ENCODE measurements at regions not wholly inside any gene's neighbourhood (a gene's known extent, or its start where the extent isn't known, plus 50 kb on each side); places are given as distances from the start of the nearest gene placed in this dataset.

DNA sequence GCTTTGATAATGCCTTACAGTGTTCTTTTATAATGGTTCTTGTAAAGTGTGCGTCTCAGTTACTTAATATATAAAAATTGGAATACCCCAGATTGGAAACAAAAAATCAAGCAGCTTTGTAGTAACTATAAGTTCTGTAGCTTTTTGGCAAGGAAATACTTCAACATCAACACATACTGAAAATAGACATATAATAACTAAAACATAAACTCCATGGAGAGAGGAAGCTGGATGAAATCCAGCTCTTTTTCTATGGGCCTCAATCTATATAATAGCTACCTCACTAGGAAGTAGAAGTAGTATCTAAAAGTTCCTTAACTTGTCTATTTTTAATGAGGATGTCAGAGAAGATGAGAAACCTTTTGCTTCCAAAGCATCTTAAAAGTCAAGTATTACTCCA, 313.3 kb upstream of the NFIA start:
- 86% methylated on average over 1 of the region's 1 CpG for WGBS
- no peaks in the 10 kb centered on the region for H3K9me3 ChIP-seq
- H3K4me3 ChIP-seq, result no peak overlapping the region
- H3K27me3 ChIP-seq, result no peaks in the 10 kb centered on the region
- no peak for TF ChIP-seq EP300 (IDR thresholded peaks at IDR 0.05)
- TF ChIP-seq, protein P1, sequence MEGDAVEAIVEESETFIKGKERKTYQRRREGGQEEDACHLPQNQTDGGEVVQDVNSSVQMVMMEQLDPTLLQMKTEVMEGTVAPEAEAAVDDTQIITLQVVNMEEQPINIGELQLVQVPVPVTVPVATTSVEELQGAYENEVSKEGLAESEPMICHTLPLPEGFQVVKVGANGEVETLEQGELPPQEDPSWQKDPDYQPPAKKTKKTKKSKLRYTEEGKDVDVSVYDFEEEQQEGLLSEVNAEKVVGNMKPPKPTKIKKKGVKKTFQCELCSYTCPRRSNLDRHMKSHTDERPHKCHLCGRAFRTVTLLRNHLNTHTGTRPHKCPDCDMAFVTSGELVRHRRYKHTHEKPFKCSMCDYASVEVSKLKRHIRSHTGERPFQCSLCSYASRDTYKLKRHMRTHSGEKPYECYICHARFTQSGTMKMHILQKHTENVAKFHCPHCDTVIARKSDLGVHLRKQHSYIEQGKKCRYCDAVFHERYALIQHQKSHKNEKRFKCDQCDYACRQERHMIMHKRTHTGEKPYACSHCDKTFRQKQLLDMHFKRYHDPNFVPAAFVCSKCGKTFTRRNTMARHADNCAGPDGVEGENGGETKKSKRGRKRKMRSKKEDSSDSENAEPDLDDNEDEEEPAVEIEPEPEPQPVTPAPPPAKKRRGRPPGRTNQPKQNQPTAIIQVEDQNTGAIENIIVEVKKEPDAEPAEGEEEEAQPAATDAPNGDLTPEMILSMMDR (IDR thresholded peaks at IDR 0.05), result no peak
- TF ChIP-seq POLR2A (IDR thresholded peaks at IDR 0.05), result no peak
- TF ChIP-seq POLR2AphosphoS5 (IDR thresholded peaks at IDR 0.05), result no peak
- no peaks in the 10 kb centered on the region for H3K36me3 ChIP-seq
- H3K4me1 ChIP-seq, result no peaks in the 10 kb centered on the region
- H3K27ac ChIP-seq, result no peak overlapping the region
- DNase-seq (ENCODE audit: low spot score in 2 of 2), result no peak

DNA sequence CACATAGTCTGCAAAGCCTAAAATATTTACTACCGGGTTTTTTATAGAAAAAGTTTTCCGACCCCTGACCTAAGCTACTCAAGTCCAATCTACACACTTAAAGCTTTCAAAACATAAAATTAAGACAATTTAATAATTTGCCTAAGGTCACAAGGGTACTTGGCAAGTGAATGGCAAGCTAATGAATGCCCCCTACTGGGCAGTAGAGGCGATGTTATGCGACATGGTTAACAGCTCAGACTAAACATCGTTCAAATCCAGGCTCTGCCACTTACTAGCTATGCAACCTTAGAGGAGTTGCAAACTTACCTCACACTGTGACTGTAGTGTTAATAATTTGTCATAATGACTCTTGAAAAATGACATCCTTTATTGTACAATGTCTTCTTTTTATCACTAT, 317.2 kb upstream of the NFIA start:
- no peak overlapping the region for H3K4me3 ChIP-seq
- no peak overlapping the region for H3K27ac ChIP-seq
- 53% methylated on average over 5 of the region's 5 CpGs for WGBS
- H3K27me3 ChIP-seq, result no peaks in the 10 kb centered on the region
- TF ChIP-seq, protein P1 (IDR thresholded peaks at IDR 0.05), result peak in 1 of 2 donors; percentile 35
- TF ChIP-seq POLR2A (IDR thresholded peaks at IDR 0.05), result no peak
- peaks cover 3% of the 10 kb centered on the region for H3K4me1 ChIP-seq
- no peak for DNase-seq (ENCODE audit: low spot score in 2 of 2)
- no peaks in the 10 kb centered on the region for H3K9me3 ChIP-seq
- H3K36me3 ChIP-seq, result no peaks in the 10 kb centered on the region

DNA sequence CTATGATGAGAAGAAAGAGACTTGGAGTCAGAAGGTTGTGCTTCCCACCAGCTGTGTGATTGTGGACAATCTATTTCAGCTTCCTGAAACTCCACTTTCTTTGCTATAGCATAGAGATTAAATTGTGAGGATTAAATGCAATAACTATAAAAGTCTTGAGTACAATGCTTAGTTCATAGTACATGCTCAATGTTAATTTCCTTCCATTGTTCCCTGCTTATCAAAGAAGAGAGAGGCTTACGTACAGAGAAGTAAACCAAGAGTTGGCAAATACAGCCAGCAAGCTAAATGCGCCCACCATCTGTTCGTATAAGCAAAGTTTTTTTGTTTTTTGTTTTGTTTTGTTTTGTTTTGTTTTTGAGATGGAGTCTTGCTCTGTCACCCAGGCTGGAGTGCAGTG, 317.9 kb upstream of the NFIA start:
- no peak for TF ChIP-seq POLR2A (IDR thresholded peaks at IDR 0.05)
- TF ChIP-seq, protein P1 (IDR thresholded peaks at IDR 0.05), result no peak
- TF ChIP-seq EP300 (IDR thresholded peaks at IDR 0.05), result no peak
- TF ChIP-seq POLR2AphosphoS5 (IDR thresholded peaks at IDR 0.05), result no peak
- WGBS, result 83% methylated on average over 3 of the region's 3 CpGs
- peaks cover 3% of the 10 kb centered on the region for H3K4me1 ChIP-seq

DNA sequence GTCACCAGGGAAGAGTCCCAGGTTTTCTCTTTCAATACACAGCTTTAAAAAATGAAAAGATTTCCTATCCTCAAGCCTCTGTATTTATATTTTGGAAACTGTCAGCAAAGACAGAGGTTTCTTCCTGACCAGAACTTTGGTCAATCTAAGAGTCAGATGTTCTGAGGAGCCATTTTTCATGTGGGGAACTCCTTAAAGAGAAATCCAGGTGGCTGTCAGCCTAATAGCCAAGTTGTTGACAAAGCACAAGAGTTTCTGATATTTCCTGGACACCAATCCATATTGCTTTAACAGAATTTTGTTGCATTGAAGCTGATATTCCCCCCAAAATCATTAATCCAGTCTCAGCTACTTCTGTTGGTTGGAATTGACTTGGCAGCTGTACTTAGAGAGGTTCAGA, 318.6 kb upstream of the NFIA start:
- TF ChIP-seq, protein P1 (IDR thresholded peaks at IDR 0.05), result no peak
- no peak for TF ChIP-seq POLR2A (IDR thresholded peaks at IDR 0.05)
- no peak for TF ChIP-seq EP300 (IDR thresholded peaks at IDR 0.05)
- TF ChIP-seq POLR2AphosphoS5 (IDR thresholded peaks at IDR 0.05), result no peak
- Histone ChIP-seq H3K4me1 (peaks cover 3% of the 10 kb centered on the region), H3K27me3 (no peaks in the 10 kb centered on the region), H3K27ac (no peak overlapping the region), H3K9me3 (no peaks in the 10 kb centered on the region), H3K36me3 (no peaks in the 10 kb centered on the region), H3K4me3 (no peak overlapping the region)
- no peak for DNase-seq (ENCODE audit: low spot score in 2 of 2)

More for the DNA sequence above, 317.9 kb upstream of the NFIA start:
- H3K36me3 ChIP-seq, result no peaks in the 10 kb centered on the region
- no peak for DNase-seq (ENCODE audit: low spot score in 2 of 2)
- H3K4me3 ChIP-seq, result no peak overlapping the region
- H3K27me3 ChIP-seq, result no peaks in the 10 kb centered on the region
- H3K27ac ChIP-seq, result no peak overlapping the region
- H3K9me3 ChIP-seq, result no peaks in the 10 kb centered on the region

DNA sequence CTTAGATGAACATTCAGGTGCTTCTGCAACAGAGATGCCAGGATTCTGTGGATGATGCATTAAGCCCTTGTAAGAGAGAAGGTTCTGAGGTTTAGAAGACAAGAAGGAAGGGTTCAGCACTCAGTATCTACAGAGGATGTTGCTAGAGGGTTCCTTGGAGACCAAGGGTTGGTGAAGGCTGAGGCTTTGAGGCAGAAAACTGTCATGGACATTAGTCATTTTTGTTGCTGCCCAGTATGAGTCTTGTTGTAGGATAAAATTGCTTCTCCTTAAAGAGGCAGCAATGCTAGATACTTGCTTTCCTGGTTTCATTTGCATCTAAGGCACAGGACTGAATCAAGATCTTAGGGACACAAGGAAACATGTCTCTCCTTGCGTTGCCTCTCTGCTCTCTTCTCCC, 319.4 kb upstream of the NFIA start:
- no peaks in the 10 kb centered on the region for H3K36me3 ChIP-seq
- H3K9me3 ChIP-seq, result no peaks in the 10 kb centered on the region
- WGBS, result 87% methylated on average over 1 of the region's 1 CpG
- peaks cover 3% of the 10 kb centered on the region for H3K4me1 ChIP-seq
- H3K27me3 ChIP-seq, result no peaks in the 10 kb centered on the region
- H3K27ac ChIP-seq, result no peak overlapping the region
- no peak for DNase-seq (ENCODE audit: low spot score in 2 of 2)
- no peak overlapping the region for H3K4me3 ChIP-seq
- TF ChIP-seq EP300 (IDR thresholded peaks at IDR 0.05) (no peak), POLR2A (IDR thresholded peaks at IDR 0.05) (no peak), POLR2AphosphoS5 (IDR thresholded peaks at IDR 0.05) (no peak)
- TF ChIP-seq, protein P1 (IDR thresholded peaks at IDR 0.05), result no peak

Data from suprapubic skin (tissue), 4 donors.